HepG2 (cell line): ENCODE measurements at regions not wholly inside any gene's neighbourhood (a gene's known extent, or its start where the extent isn't known, plus 50 kb on each side); places are given as distances from the start of the nearest gene placed in this dataset.

ENCODE experiments used
- ATAC-seq: fragments of 200-7000 bp; cut with Tn5 transposase; 3 replicates; pipeline ENCODE4 v1.9.1; 2020; ENCODE audit warnings: mild to moderate bottlenecking, moderate library complexity
- BruUV-seq: library from RNA; stranded (reverse); fragments of 400-500 nt; replicated peaks from 2 replicates; lab custom pipeline; 2021; lab: Mats Ljungman, UMichigan
- CTCF ChIA-PET: fragments of 300-600 bp; formaldehyde crosslinking; extraction: SDS; loops from one replicate; lab custom pipeline; 2021; ENCODE audit warnings: low total read pairs, inconsistent platforms, low intra/inter-chr PET ratio; lab: Yijun Ruan, JAX
- POLR2A ChIA-PET: fragments of 350-600 bp; sonication (Branson Sonifier 250); formaldehyde crosslinking; loops from one replicate; lab custom pipeline; 2020; ENCODE audit warnings: antibody characterized with exemption, inconsistent platforms; lab: Yijun Ruan, JAX
- DNase-seq: peaks from one replicate; pipeline ENCODE4 v3.0.0-alpha.2; 2015; ENCODE audit warnings: low spot score
- FAIRE-seq: peaks from 3 replicates; lab custom pipeline; 2011; peaks lifted over from hg19 to GRCh38; lab: Jason Lieb, UNC
- H2AFZ ChIP-seq: one replicate; pipeline ENCODE4 v1.6.1; 2011; ENCODE audit warnings: low read length, inconsistent platforms
- H3K27ac ChIP-seq: fragments of 300-600 bp; 3 replicates; pipeline ENCODE4 v1.8.0; 2011; ENCODE audit warnings: mixed run types, mild to moderate bottlenecking, mixed read lengths, low read length, inconsistent platforms; ENCODE audit not compliant: insufficient read depth; ENCODE audit errors: extremely low read length
- H3K27me3 ChIP-seq, 2 experiments: fragments of 200-600 bp in 1 of 2; 2 replicates in 1 of 2; 3 replicates in 1 of 2; pipeline versions ENCODE4 v1.6.0 to v1.8.0; 2011; ENCODE audit warnings: low read length in 2 of 2, mild to moderate bottlenecking in 2 of 2, moderate library complexity in 2 of 2, inconsistent platforms in 1 of 2; ENCODE audit not compliant: insufficient read depth in 2 of 2, control insufficient read depth in 1 of 2
- H3K36me3 ChIP-seq, 2 experiments: fragments of 200-600 bp in 1 of 2; replicated peaks in 1 of 2; 2 replicates in 1 of 2; 3 replicates in 1 of 2; pipeline versions ENCODE4 v1.5.1 to v1.8.0; 2011; ENCODE audit warnings: low read length in 2 of 2, inconsistent platforms in 1 of 2; ENCODE audit not compliant: insufficient read depth in 2 of 2, control insufficient read depth in 1 of 2
- H3K4me1 ChIP-seq: 2 replicates; pipeline ENCODE4 v1.5.1; 2012; ENCODE audit warnings: low read length, inconsistent platforms; ENCODE audit not compliant: insufficient read depth
- H3K4me2 ChIP-seq: 2 replicates; pipeline ENCODE4 v1.6.0; 2011; ENCODE audit warnings: low read depth, low read length, inconsistent platforms
- H3K4me3 ChIP-seq, 3 experiments: fragments of 200-600 bp in 1 of 3; sonication (generic), shearing (Covaris generic) in 1 of 3; replicated peaks in 1 of 3; 2 replicates each; pipeline ENCODE4 v1.5.1; 2011 to 2016; ENCODE audit warnings: low read length in 3 of 3, inconsistent platforms in 2 of 3, low read depth in 2 of 3, mild to moderate bottlenecking in 2 of 3, control low read depth in 1 of 3, mixed read lengths in 1 of 3; ENCODE audit not compliant: insufficient read depth in 1 of 3
- H3K79me2 ChIP-seq: one replicate; pipeline ENCODE4 v1.6.1; 2011; ENCODE audit warnings: low read length, inconsistent platforms; ENCODE audit not compliant: insufficient read depth
- H3K9ac ChIP-seq: 2 replicates; pipeline ENCODE4 v1.6.0; 2011; ENCODE audit warnings: mild to moderate bottlenecking, low read depth, low read length, inconsistent platforms; ENCODE audit not compliant: insufficient read depth
- H3K9me3 ChIP-seq: 2 replicates; pipeline ENCODE4 v1.5.1; 2012; ENCODE audit warnings: mild to moderate bottlenecking, low read length
- H4K20me1 ChIP-seq: 2 replicates; pipeline ENCODE4 v1.6.0; 2011; ENCODE audit warnings: inconsistent platforms, mild to moderate bottlenecking, low read length, moderate library complexity; ENCODE audit not compliant: insufficient read depth
- ARNT2 ChIP-seq: sonication (generic); formaldehyde crosslinking; IDR thresholded peaks from 2 replicates; pipeline ENCODE4 v1.8.0; 2022; ENCODE audit warnings: mild to moderate bottlenecking, low read depth, missing genetic modification reagents, moderate library complexity
- ETV5 ChIP-seq: IDR thresholded peaks from 2 replicates; pipeline ENCODE4 v1.6.1; 2018; ENCODE audit warnings: missing biosample characterization, missing genetic modification reagents, inconsistent platforms, borderline replicate concordance
- JUN ChIP-seq: sonication (generic); formaldehyde crosslinking; IDR thresholded peaks from 2 replicates; pipeline ENCODE4 v1.4.0; 2020; ENCODE audit warnings: mild to moderate bottlenecking, missing genetic modification reagents
- KLF13 ChIP-seq: sonication (generic); formaldehyde crosslinking; IDR thresholded peaks from 2 replicates; pipeline ENCODE4 v1.4.0; 2020; ENCODE audit warnings: mild to moderate bottlenecking, missing genetic modification reagents
- MZF1 ChIP-seq: sonication (generic); formaldehyde crosslinking; IDR thresholded peaks from 2 replicates; pipeline ENCODE4 v1.8.1; 2023; ENCODE audit warnings: mild to moderate bottlenecking, missing genetic modification reagents, borderline replicate concordance
- WGBS: methylation state at CpG from one replicate; pipeline ENCODE4 v1.1.6; 2017; ENCODE audit warnings: low lambda C conversion rate; 5-methylcytosine and 5-hydroxymethylcytosine counted together
- in situ Hi-C: cut with HindIII; loops from 2 replicates; pipeline ENCODE4 v1.10.0; 2017; ENCODE audit warnings: low pct_unique_long_range_greater_than_20kb; ENCODE audit not compliant: extremely low pct_ligation_motif_present
- intact Hi-C: fragments of 100-400 bp; cut with micrococcal nuclease; formaldehyde crosslinking; loops from one replicate; pipeline ENCODE4 v1.10.0; 2022; ENCODE audit not compliant: unreplicated experiment
- TF ChIP-seq, protein P1 (sequence below): sonication (generic); formaldehyde crosslinking; IDR thresholded peaks from 2 replicates; pipeline ENCODE4 v1.4.0; 2020; ENCODE audit warnings: mild to moderate bottlenecking, missing genetic modification reagents
- TF ChIP-seq, protein P2 (sequence below): sonication (generic); formaldehyde crosslinking; IDR thresholded peaks from 2 replicates; pipeline ENCODE4 v1.5.0; 2020; ENCODE audit warnings: missing genetic modification reagents

DNA sequence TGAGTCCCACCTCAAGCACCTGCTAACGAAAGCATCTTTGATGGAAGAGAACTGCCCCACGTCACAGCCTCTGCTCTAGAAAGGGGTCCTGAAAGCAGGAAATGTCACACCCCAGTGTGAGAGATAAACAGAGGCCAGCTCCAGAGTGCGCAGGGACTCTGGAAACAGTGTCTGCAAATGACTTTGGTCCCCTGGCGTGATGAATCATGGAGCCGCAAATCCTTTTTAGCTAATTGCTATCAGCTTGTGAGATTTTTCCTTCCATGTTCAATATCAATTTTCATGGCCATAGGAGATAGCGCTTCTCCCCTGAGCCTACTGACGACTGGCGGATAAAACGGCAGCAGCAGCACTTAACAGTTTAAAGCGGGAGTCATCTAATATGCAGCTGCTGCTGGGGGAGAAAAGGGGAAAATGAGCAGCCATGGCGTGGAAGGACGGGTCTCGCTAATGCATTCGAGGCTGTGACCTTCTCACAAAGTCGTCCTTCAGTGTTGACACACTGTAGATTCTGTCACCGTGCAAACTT lies 209.6 kb upstream of the IRX1 start (continued):
- TF ChIP-seq ETV5 (no peak), JUN (no peak), KLF13 (CRISPR knock-in tag) (no peak), ARNT2 (CRISPR knock-in tag) (no peak), MZF1 (CRISPR knock-in tag) (no peak)
- TF ChIP-seq, protein P1, sequence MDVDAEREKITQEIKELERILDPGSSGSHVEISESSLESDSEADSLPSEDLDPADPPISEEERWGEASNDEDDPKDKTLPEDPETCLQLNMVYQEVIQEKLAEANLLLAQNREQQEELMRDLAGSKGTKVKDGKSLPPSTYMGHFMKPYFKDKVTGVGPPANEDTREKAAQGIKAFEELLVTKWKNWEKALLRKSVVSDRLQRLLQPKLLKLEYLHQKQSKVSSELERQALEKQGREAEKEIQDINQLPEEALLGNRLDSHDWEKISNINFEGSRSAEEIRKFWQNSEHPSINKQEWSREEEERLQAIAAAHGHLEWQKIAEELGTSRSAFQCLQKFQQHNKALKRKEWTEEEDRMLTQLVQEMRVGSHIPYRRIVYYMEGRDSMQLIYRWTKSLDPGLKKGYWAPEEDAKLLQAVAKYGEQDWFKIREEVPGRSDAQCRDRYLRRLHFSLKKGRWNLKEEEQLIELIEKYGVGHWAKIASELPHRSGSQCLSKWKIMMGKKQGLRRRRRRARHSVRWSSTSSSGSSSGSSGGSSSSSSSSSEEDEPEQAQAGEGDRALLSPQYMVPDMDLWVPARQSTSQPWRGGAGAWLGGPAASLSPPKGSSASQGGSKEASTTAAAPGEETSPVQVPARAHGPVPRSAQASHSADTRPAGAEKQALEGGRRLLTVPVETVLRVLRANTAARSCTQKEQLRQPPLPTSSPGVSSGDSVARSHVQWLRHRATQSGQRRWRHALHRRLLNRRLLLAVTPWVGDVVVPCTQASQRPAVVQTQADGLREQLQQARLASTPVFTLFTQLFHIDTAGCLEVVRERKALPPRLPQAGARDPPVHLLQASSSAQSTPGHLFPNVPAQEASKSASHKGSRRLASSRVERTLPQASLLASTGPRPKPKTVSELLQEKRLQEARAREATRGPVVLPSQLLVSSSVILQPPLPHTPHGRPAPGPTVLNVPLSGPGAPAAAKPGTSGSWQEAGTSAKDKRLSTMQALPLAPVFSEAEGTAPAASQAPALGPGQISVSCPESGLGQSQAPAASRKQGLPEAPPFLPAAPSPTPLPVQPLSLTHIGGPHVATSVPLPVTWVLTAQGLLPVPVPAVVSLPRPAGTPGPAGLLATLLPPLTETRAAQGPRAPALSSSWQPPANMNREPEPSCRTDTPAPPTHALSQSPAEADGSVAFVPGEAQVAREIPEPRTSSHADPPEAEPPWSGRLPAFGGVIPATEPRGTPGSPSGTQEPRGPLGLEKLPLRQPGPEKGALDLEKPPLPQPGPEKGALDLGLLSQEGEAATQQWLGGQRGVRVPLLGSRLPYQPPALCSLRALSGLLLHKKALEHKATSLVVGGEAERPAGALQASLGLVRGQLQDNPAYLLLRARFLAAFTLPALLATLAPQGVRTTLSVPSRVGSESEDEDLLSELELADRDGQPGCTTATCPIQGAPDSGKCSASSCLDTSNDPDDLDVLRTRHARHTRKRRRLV = no peak

DNA sequence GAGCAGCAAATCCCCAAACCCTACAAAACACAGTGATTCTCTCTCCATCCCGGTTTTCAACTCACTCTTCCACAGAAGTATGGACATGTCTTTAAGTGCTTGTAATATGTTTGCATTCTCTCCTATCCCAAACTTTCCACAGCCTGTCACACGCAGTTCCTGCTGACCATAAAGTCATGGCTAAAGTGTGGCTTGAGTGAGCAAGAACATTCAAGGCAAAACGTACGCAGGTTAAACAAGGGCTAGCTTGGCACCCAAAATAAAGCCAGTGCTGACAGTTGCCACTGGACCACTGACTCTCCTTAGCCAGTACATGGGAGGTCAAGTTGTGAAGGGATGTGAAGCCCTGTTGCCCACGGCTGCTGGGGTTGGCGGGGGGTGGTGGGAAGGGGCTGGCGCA lies 211.1 kb upstream of the IRX1 start:
- intact Hi-C loops (no loop called here), in situ Hi-C loops (no loop called here)
- CTCF ChIA-PET = no interaction called here
- H3K27me3 ChIP-seq = peaks cover 0 to 10% of the 10 kb centered on the region in 2 experiments; a peak in 2 of 5 replicates
- no TSS peak for BruUV-seq
- DNase-seq = no peak
- H3K36me3 ChIP-seq = no peaks in the 10 kb centered on the region
- no peak overlapping the region for H3K4me2 ChIP-seq
- no peaks in the 10 kb centered on the region for H3K9me3 ChIP-seq
- WGBS = 33% methylated on average over 7 of the region's 7 CpGs
- TF ChIP-seq, protein P2, sequence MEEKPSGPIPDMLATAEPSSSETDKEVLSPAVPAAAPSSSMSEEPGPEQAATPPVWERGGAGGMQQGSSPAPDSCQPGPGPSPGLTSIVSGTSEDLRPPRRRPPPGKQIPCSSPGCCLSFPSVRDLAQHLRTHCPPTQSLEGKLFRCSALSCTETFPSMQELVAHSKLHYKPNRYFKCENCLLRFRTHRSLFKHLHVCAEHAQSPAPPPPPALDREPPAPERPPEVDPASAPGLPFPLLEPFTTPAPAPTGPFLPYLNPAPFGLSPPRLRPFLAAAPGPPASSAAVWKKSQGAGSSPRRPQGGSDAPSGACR = no peak
- TF ChIP-seq, all 625 proteins: peak for 0
- H3K4me1 ChIP-seq = no peaks in the 10 kb centered on the region
- no peaks in the 10 kb centered on the region for H3K79me2 ChIP-seq
- no peak overlapping the region for H2AFZ ChIP-seq
- no peak for ATAC-seq
- H4K20me1 ChIP-seq = no peaks in the 10 kb centered on the region
- no peak overlapping the region for H3K9ac ChIP-seq
- no peak for FAIRE-seq
- H3K4me3 ChIP-seq = no peak overlapping the region
- H3K27ac ChIP-seq = no peak overlapping the region
- POLR2A ChIA-PET = no interaction called here
